Peyer's patch (tissue), 4 donors: ENCODE measurements at regions not wholly inside any gene's neighbourhood (a gene's known extent, or its start where the extent isn't known, plus 50 kb on each side); places are given as distances from the start of the nearest gene placed in this dataset.
"Not testable (repeated sequence)": the region's sequence is repeated elsewhere in the genome, so short reads cannot be mapped to it uniquely, and the experiment has no call there.

Experiments used
- DNase-seq, 3 donors: peaks; one replicate each; pipeline ENCODE4 v3.0.0-alpha.2; 2017 to 2019
- H3K27ac ChIP-seq, 4 donors: fragments of 200-600 bp; sonication (generic); one replicate each; pipeline ENCODE4 v1.5.1; 2016 to 2019
- H3K27me3 ChIP-seq, 2 donors: fragments of 200-600 bp; sonication (generic); one replicate each; pipeline ENCODE4 v1.5.1; 2019
- H3K36me3 ChIP-seq, 3 donors: fragments of 200-600 bp; sonication (generic); one replicate each; pipeline ENCODE4 v1.5.1; 2016 to 2019
- H3K4me1 ChIP-seq, 4 donors: fragments of 200-600 bp; sonication (generic); one replicate each; pipeline ENCODE4 v1.5.1; 2016 to 2019
- H3K4me3 ChIP-seq, 4 donors: fragments of 200-600 bp; sonication (generic); 1 replicate in 3 of 4; 2 replicates in 1 of 4; pipeline ENCODE4 v1.5.1; 2016 to 2019; ENCODE audit warnings: mild to moderate bottlenecking in 1 of 4
- H3K9me3 ChIP-seq, 4 donors: fragments of 200-600 bp; sonication (generic); one replicate each; pipeline ENCODE4 v1.5.1; 2016 to 2019; ENCODE audit warnings: mild to moderate bottlenecking in 1 of 4
- POLR2A ChIP-seq, 2 donors: fragments of 450-650 bp; IDR thresholded peaks; one replicate each; pipeline ENCODE4 v1.5.1; 2017; ENCODE audit warnings: antibody characterized with exemption in 2 of 2, mild to moderate bottlenecking in 2 of 2, moderate library complexity in 2 of 2
- TF ChIP-seq, protein P1 (sequence below), 6 experiments: fragments of 450-650 bp in 4 of 6; fragments of 200-600 bp in 2 of 6; sonication (generic) in 1 of 6; IDR thresholded peaks; one replicate each; pipeline ENCODE4 v1.5.1; 2017 to 2019; ENCODE audit warnings: antibody characterized with exemption in 6 of 6, mild to moderate bottlenecking in 3 of 6, moderate library complexity in 1 of 6

DNA sequence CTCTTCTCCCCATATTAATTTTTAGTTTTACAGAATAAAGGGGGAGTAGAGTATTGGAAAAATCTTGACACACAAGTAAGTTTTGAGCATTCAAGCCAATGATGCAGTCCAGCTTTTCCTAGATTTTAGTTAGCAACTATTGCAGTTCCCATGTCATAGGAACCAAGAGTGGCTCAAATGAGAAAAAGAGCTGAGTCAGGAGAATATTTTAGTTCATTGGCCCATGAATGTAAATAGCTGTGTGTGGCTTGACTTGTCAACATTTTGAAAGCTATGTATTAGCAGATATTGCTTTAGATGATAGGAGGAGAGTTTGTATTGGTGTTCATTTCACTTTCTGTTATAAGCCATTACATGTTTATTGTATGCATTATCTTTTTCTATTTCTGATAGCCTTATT lies 853.7 kb downstream of the PLOD2 start:
- no peak for DNase-seq

DNA sequence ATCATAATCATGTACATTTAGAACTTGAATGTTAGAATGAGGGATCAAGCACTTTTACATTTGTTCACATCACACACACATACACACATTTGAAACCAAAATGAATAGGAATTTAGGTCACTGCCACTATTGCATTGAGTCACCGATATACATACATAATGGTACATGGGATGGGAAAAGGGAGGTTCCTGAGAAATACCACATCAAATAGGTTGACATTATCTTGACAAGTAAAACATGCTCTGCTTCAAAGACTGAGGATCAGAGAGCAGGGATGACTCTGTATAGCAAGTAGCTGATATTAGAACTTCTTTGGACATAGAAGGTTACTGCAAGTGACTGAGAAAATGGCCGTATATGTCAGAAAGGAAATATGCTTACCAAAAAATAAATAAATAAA lies 847.2 kb downstream of the PLOD2 start:
- Histone ChIP-seq H3K4me3 (no peak overlapping the region), H3K9me3 (no peaks in the 10 kb centered on the region), H3K4me1 (no peaks in the 10 kb centered on the region), H3K27me3 (no peaks in the 10 kb centered on the region), H3K27ac (no peak overlapping the region), H3K36me3 (no peaks in the 10 kb centered on the region)
- TF ChIP-seq, protein P1, sequence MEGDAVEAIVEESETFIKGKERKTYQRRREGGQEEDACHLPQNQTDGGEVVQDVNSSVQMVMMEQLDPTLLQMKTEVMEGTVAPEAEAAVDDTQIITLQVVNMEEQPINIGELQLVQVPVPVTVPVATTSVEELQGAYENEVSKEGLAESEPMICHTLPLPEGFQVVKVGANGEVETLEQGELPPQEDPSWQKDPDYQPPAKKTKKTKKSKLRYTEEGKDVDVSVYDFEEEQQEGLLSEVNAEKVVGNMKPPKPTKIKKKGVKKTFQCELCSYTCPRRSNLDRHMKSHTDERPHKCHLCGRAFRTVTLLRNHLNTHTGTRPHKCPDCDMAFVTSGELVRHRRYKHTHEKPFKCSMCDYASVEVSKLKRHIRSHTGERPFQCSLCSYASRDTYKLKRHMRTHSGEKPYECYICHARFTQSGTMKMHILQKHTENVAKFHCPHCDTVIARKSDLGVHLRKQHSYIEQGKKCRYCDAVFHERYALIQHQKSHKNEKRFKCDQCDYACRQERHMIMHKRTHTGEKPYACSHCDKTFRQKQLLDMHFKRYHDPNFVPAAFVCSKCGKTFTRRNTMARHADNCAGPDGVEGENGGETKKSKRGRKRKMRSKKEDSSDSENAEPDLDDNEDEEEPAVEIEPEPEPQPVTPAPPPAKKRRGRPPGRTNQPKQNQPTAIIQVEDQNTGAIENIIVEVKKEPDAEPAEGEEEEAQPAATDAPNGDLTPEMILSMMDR (IDR thresholded peaks at IDR 0.05): no peak
- no peak for TF ChIP-seq POLR2A (IDR thresholded peaks at IDR 0.05)
- no peak for DNase-seq

More for the DNA sequence above, 853.7 kb downstream of the PLOD2 start:
- Histone ChIP-seq H3K9me3 (no peaks in the 10 kb centered on the region), H3K27ac (no peak overlapping the region), H3K4me3 (no peak overlapping the region), H3K36me3 (no peaks in the 10 kb centered on the region), H3K27me3 (no peaks in the 10 kb centered on the region), H3K4me1 (no peaks in the 10 kb centered on the region)
- TF ChIP-seq, protein P1 (IDR thresholded peaks at IDR 0.05): no peak
- TF ChIP-seq POLR2A (IDR thresholded peaks at IDR 0.05): no peak

- H3K27ac ChIP-seq, H3K36me3 ChIP-seq, H3K4me3 ChIP-seq, H3K9me3 ChIP-seq, DNase-seq, H3K27me3 ChIP-seq, H3K4me1 ChIP-seq: not testable (repeated sequence)
Observed at GRCh38 chr3:145316253-145316652, 844.7 kb downstream of the PLOD2 start.

DNA sequence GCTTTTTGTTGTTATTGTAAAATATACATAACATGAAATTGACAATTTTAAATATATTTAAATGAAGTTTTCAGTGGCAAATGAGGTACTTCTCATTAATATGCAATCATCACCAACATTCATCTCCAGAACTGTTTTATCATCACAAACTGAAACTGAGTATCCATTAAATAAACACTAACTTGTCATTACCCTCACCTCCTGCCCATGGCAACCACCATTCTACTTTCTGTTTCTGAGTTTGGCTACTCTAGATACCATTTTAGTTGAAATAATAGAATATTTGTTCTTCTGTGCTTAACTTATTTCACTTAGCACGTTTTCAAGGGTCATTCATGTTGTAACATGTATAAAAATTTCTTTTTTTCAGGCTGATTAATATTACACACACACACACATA lies 834.3 kb downstream of the PLOD2 start:
- no peak for TF ChIP-seq POLR2A (IDR thresholded peaks at IDR 0.05)
- TF ChIP-seq, protein P1 (IDR thresholded peaks at IDR 0.05): no peak
- DNase-seq: no peak
- no peaks in the 10 kb centered on the region for H3K4me1 ChIP-seq

GRCh38 chr3:145333427-145333826 lies 827.6 kb downstream of the PLOD2 start:
- DNase-seq, H3K36me3 ChIP-seq, H3K4me3 ChIP-seq, H3K27ac ChIP-seq, H3K27me3 ChIP-seq, H3K4me1 ChIP-seq, H3K9me3 ChIP-seq: not testable (repeated sequence)

More for the DNA sequence above, 834.3 kb downstream of the PLOD2 start:
- H3K9me3 ChIP-seq: no peaks in the 10 kb centered on the region
- H3K27ac ChIP-seq: no peak overlapping the region
- no peaks in the 10 kb centered on the region for H3K36me3 ChIP-seq
- H3K4me3 ChIP-seq: no peak overlapping the region
- H3K27me3 ChIP-seq: no peaks in the 10 kb centered on the region

DNA sequence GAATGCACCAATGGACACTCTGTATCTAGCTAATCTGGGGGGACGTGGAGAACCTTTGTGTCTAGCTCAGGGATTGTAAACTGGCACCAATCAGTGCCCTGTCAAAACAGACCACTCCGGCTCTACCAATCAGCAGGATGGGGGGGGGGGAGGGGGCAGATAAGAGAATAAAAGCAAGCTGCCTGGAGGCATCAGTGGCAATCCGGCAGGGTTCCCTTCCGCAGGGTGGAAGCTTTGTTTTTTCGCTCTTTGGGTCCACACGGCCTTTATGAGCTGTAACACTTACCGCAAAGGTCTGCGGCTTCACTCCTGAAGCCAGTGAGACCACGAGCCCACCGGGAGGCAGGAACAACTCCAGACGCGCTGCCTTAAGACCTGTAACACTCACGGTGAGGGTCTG lies 827.1 kb downstream of the PLOD2 start:
- no peak for DNase-seq
- Histone ChIP-seq H3K9me3 (no peaks in the 10 kb centered on the region), H3K4me3 (no peak overlapping the region), H3K4me1 (no peaks in the 10 kb centered on the region), H3K27me3 (no peaks in the 10 kb centered on the region), H3K27ac (no peak overlapping the region), H3K36me3 (no peaks in the 10 kb centered on the region)
- TF ChIP-seq POLR2A (IDR thresholded peaks at IDR 0.05): no peak
- TF ChIP-seq, protein P1 (IDR thresholded peaks at IDR 0.05): no peak

DNA sequence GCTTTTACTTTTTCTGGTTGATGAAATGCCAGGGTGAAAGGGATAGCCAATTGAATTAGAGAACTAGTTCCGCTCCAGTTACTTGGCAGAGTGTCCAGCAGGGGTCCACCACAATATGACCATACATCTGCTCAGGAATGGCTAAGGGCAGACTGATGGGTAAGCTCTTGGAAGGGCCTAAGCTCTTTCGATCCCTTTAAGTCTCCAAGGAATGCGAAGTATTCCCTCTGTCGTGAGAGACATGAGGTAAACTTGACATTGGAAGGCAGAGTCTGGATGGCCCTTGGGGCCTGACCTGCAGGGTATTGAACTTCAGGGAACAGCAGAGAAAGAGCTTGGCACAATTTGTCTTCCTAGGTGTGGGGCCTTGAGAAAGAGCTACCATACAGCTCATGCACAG lies 805.8 kb downstream of the PLOD2 start:
- Histone ChIP-seq H3K36me3 (no peaks in the 10 kb centered on the region), H3K4me3 (no peak overlapping the region), H3K27ac (no peak overlapping the region), H3K9me3 (peaks cover 0 to 15% (median 0%) of the 10 kb centered on the region in 4 donors), H3K4me1 (no peaks in the 10 kb centered on the region), H3K27me3 (no peaks in the 10 kb centered on the region)
- TF ChIP-seq, protein P1 (IDR thresholded peaks at IDR 0.05): no peak
- no peak for TF ChIP-seq POLR2A (IDR thresholded peaks at IDR 0.05)
- DNase-seq: no peak
